Activated CD4-positive, alpha-beta T cell treated with anti-CD3 and anti-CD28 coated beads for 4 hours (primary cell): ENCODE measurements at regions not wholly inside any gene's neighbourhood (a gene's known extent, or its start where the extent isn't known, plus 50 kb on each side); places are given as distances from the start of the nearest gene placed in this dataset.

Source experiments
- DNase-seq, 2 donors: peaks; one replicate each; pipeline ENCODE4 v3.0.0-alpha.2; 2020

DNA sequence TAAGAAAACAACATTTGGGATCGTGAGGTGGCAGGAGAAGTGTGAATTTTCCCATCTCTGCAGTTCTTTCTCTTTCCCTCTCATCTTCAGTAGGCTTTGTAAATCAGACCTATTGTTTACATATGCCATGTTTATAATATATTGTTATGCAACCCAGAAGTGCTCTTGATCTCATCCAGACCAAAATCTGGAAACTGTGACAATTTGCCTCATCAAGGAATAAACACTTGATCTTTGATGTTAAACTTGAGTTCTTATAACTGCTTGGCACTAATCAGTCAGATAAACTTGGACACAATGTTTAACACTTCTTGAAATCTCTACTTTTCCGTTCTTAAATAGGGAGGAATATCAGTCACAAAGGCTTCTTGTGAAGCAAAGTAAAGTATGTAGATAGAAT lies 384.7 kb downstream of the DMRT2 start:
- DNase-seq, result no peak

DNA sequence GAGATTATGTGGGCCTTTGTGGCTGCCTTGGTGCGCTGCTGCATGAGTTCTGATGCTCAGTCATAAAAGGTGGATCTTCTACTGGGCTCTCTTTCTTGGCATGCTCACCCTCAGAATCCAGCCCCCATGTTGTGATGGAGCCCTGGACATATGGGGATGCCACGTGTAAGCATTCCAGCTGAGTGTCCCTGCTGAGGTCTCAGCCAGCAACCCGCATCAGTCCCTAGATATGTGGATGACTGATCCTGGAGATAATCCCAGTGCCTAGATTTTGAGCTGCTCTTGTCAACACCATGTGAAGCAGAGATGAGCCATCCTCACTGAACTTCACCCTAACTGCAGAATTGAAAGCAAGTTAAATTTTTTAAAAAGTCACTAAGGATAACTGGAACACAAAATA lies 390.1 kb downstream of the DMRT2 start:
- DNase-seq, result no peak

DNA sequence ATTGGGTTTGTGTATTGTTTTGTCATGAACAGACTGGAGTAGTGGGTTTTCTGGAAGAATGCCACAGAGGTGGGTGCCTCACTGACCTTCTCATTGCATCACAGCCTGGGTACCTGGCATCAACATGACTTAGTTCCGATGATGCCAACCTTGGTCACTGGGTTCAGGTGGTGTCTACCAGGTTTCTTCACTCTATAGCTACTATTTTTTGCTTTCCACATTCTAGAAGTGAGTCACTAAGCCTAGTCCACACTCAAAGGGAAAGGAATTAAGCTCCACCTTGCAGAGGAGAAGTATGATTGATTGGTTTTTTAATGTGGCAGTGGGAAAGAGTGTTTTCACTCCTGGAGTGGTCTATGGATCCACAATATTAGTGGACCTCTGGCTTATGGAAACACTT lies 391.9 kb downstream of the DMRT2 start:
- no peak for DNase-seq

DNA sequence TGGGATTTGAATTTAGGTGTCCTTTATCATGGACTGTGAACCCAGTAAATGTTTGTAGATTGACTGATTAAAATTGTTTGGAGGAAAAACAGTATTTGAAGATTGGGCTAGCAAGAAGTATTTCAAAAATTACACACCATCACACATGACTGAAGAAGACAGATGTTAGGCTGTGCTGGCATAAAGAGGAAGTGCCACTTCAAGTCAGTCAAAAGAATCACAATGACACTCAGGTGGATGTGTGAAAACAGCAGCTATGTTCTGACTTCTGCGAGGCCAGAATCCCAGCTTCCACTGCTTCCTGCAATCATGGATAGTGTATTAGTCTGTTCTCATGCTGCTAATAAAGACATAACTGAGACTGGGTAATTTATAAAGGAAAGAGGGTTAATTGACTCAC lies 393.3 kb downstream of the DMRT2 start:
- no peak for DNase-seq

DNA sequence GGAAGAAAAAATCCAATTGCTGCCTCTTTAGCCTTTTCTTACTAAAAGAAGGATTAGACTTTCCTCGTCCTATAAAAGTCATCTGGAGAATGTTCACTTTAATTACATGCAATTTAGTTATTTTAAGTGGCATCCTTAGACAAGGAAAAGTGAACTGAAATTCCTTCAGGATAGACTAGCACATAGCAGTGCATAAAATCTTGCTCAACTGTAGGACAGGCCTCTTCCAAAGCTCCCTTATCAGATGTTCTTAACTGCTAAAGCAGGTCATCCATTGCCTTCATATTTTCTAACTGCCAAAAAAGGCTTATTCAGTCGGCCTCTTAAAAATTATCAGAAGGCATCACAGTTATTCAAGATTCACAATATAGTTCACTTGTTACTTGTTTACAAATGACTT lies 396.5 kb downstream of the DMRT2 start:
- no peak for DNase-seq

DNA sequence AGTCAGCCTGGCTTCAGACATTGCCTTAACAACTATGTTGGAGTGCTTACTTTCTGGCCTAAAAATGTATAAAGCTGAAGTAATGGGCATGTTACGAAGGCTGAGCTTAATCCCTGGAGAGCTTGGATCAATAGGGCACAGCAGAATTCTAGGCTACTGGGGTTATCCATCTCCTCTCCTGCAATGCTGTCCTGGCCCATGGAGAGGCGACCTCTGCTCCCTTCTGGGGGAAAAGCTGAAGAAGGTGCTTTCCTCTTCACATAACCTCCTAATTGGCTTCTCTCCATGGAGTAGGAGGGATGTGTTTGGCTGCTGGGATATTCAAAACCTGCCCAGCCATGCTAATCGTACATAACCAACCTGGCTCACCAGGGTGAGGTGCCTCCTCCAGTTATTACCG lies 403.5 kb downstream of the DMRT2 start:
- no peak for DNase-seq

DNA sequence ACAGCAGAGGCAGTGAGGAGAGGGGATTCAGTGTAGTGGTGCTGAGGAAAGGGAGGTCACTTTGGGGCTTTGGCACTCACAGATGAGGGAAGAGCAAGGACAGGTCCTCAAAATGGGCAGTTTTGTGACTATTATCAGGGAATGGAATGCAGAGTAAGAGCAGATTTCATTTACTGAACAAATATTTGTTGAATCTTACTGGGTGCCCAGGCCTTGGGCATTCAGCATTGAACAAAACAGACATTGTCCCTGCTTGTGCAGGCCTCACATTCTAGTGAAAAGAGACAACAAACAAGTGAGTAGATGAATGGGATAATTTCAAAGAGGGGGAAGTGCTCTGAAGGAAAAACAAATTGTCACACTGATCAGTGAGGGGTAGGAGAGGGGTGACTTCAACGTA lies 404.1 kb downstream of the DMRT2 start:
- DNase-seq, result no peak

DNA sequence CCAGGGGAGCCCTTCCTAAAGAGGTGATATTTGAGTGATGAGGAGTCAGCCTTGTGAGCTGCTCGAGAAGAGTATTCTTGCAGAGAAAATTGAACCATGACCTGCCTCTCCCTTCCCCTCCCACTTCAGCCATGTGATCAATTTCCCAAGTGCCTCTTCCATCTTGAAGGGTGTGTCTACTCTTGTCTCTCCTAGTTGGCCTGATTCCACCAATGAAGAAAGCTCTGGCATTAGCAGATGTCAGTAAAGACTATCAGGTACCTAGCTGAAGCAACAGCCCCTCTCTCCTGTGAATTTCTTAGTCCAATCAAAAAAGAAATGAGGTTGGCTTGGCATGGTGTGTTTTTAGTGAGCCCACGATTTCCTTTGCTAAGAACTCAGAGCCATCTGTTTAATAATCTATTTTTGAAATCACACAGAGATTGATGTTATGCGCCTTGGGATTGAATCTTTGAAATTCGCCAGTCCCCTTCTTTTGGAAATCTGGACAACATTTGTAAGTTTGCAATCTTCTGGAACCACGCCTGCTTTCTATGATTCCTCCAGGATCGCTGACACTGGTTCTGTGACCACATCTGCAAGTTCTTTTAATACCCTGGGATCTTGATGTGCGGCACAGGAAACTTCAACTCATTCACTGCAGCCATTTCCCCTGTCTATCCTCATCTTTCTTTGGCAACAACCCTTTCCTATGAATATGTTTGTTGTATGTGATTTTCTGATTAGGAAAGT lies 404.6 kb downstream of the DMRT2 start:
- no peak for DNase-seq

DNA sequence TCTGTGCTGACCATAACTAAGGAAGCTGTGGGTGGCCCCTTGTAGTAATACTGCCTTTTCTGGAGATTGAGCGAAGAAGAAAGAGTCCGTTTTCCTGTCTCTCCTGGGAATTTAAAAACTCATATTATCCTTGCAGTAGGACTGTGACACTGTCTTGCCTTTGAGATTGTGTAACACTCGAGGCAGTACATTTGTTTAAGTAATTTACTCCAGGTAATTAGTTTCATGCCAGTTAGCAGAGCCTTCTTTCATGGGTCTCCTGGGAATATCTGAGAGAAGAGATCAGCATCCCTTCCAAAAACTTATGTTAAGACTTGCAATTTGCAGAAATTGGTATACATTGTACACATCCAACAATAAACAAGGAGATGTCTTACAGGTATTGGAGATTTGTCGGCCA lies 405.6 kb downstream of the DMRT2 start:
- no peak for DNase-seq

DNA sequence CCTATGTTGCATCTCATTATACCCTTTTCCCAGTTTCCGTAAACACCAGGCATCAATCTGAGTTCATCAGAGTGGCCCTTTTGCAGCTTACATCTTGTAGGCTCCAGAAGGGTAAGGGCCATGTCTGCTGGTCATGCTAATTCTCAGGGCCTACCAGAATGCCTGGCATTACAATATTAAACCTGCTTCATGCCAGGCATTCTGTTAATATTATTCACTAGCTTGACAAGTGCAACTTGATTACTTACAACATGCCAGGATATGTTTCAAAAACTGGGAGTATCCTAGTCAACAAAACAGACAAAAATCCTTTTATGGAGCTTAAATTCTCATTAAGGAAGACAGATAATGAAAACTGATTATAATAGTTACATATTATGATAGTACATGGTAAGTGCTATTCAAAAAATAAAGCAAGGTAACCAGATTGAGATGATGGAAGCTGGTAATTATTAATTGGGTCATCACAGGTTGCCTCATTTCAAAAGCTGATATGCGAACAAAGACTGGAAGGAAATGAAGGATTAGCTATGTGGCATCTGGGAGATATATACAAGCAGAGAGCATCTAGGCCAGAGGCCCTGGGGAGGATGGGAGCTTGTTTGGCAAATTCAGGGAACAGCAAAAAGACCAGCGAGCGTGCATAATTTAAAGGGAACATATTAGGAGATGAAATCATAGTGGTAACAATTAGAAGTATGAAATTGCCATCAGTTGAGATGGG lies 406.3 kb downstream of the DMRT2 start:
- no peak for DNase-seq

DNA sequence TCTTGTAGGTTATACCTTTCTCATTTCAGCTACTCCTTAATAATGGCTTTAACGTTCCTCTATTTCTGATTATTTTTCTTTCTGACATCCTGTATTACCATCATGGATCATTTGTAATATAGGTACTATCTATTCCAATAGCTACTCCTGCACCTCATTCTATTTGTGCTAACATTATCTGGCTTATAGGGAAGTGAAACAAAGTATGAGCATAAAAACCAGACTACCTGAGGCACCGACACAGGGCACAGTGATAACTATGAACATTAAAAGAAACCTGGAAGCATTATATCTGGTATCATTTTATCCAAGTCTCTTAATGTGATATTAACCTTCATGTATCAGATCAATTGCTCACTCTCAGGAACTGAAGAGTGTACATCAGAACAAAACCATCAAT lies 407.3 kb downstream of the DMRT2 start:
- no peak for DNase-seq

DNA sequence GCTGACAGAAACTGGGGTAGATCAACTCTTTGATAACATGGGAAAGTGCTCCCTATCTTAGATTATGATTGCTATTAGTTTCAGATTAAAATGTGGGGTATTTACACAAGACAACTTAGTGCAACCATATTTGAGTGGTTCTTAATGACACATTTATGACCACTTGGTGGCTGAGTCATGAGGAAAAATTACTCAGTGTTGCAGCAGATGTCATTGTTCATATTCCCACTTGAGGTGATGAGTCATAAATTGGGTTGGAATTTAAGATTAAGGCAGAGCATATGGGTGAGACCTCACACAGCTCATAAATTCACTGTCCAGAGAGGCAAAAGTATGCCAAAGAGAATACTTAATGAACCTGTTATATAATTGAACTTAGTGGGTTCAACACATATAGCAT lies 408.3 kb downstream of the DMRT2 start:
- DNase-seq, result no peak

DNA sequence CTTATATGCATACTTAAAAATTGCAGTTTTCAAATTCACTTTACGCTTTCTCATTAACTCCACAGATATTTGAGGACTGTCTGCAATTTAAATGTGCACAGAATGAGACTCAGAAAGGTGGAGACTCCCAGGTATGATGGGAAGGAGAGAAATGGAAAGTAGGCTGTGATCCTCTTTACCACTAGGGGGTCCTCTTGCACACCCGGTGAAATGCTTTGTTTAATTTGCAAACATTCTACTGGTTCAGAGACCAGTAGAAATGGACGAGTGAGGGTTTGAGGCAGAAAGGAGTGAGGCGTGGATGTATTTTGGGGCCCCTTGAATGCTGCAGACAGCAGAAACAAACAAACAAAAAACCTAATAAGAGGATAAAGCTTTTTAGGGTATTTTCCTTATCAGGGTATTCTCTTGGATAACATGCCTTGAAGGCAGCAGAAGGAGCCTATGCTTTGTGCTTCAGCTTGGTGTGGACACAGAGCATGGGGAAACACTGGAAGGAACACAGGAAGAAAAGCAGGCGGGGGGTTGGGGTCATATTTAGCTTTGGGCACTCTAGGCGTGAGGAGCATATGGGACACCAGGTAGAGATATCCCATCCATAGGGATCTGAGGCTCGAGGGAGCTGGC lies 410.1 kb downstream of the DMRT2 start:
- DNase-seq, result no peak

DNA sequence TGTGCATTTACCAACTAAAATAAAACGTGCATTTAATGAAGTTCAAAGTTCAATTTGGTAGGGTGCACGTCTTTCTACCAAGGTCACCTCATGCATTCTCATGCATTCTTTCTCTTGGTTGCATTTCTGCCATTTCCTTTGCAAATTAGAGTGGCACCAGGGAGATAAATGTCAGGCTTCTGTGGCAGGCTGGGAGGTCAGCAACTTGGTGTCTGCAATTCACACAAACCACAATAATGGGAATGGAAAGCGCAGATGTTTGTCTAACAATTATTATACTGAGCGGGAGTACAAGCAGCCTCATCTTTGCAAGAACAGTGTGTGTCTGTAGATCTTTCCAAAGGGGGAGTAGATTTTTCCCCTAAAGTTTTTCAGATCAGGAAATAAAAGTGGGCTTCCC lies 411.7 kb downstream of the DMRT2 start:
- no peak for DNase-seq

DNA sequence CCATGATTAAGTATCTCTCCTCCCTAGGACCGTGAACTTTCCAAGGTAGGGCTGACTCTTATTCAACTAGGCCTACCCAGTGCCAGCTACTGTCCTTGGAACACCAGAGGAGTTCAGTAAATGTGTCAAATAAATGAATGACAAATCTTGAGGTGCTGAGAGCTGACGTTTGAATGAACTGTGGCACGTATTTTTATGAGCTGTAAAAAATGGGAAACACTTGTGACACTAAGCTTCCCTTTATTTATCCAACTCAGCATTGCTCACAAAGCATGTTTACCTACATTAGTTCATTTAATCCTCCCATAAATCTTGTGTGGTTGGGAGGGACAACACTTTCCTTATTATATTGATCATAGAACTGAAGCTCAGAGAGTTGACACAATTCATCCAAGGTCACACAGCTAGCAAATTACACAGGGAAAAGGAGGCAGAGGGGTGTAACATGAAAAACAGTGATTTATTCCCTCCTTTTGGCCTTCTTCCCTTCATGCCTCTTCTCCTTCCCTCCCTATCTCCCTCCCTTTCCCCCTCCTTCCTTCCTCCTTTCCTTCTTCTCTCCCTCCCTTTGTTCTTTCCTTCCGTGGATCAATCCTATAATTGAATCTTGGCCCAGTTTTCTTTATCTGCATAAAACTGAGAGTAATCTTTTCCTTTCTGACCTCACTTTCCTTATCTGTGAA lies 412.6 kb downstream of the DMRT2 start:
- DNase-seq, result no peak

DNA sequence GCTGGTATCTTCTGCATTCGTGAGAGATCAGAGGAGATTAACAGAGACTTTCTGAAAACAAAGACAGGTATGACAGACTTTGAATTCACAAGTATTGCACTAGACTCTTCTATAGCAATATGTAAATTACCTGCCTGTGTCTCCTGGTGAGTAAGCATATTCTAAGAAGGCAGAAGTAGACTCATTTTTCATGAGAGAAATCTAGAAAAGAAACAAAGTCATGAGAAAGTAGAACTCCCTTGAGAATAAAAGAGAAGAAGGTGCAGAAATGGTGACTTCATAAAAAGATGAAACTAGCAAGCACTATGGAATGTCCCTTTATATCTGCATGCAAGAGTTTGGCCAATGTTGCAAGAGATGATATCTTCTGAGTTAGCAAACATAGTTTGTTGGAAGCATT lies 419.8 kb downstream of the DMRT2 start:
- DNase-seq, result no peak

DNA sequence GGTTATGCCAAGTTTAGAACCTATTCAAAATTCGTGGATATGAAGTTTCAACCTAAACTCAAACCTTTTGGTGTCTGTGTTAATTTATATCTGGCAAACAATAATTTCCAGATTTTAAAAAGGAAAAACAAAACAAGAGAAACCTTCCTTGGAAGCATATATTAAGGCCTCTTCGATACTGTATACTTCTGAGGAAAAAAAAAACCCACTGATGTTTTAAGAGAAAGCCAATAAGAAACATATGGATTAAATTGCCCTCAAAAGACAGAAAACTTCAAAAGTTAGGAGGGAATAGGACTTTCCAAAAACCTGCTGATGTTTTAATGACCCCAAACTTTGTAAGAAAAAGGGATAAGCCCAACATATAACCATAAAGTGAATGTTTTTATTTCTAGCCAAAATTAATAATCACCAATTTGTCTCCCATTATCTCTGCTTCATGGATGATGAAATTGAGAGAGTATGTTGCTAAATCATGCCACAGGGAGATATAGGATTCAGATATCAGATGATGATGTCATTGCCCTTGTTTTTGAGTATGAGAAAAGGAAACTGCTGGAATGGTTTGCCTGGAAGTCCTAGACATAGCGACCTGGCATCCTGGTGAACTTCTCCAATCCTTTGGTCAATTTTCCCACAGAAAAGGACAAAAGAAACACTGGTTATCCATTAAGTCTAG lies 423.9 kb downstream of the DMRT2 start:
- no peak for DNase-seq

DNA sequence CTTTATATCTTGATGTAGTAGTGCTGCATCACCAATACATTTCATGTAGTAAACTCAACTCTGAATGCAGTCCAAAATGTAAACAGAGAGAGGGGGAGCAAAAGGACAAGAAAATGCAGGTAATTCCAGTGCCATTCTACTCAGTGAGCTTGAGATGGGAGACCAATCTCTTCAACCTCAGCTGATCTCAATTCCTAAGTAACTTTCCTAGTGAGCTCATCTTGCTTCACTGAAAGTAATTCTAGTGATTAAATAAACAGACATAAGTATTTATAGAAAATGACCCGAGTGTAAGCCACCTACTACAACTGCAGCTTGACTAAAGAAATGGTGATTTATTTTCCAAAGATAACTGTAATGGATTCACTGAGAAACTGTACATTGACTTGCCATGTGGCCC lies 424.5 kb downstream of the DMRT2 start:
- no peak for DNase-seq

DNA sequence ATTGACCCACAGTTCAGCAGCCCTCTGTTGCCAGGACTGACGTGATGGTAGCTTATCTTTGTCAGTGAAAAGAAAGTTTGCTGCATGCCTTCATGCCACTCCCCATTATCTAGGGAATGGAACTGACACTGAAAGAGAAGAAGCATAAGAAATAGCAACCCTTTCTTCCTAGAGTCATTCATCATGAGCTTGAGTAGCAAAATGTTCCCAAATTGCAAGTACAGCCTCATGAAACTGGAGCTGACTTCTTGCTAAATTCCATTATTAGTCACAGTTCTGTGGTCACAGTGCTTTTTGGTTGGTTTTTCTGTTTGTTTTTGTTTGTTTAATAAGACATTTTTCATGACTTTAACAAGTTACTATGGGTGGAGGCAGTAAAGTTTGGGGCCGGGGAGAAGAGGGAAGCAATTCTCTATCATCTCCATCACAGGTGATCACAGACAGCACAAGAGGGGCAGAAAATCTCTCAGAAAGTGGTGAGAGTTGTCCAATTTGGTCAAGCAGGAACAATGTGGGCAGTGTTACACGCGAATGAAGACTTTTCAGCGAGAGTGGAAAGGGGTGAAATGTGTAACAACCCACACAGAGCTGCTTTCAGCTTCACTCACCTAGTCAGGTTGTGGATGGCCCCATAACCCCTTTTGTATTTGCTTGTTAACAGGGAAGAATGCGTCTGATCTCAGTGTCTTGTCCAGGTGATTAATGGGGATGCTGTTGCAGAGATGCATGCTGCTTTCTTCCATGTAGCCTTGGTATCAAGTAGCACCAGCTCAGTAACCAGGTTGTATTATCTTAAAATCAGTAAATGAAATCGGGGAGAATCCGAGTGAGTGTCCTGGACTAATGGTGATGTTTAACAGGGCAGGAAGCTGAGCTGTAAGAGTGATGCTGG lies 440.4 kb downstream of the DMRT2 start:
- DNase-seq, result no peak

DNA sequence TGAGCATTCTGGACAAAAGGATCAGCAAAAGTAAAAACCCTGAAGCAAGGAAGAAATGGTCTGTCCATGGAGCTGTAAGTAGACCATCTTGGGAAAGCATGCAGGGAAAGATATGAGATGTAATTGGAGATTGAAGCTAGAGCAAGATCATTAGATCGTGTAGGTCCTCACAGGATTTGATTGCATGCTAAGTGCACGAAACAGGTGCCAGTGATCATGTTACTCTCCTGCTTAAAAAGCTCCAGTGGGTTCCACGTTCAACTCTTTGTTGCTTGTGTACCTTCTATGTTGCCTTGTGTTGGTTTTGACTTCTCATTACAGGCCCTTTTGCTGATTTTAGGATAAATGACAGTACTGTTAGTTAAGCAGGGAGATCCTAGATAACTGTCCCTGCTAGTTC lies 442.0 kb downstream of the DMRT2 start:
- DNase-seq, result no peak

DNA sequence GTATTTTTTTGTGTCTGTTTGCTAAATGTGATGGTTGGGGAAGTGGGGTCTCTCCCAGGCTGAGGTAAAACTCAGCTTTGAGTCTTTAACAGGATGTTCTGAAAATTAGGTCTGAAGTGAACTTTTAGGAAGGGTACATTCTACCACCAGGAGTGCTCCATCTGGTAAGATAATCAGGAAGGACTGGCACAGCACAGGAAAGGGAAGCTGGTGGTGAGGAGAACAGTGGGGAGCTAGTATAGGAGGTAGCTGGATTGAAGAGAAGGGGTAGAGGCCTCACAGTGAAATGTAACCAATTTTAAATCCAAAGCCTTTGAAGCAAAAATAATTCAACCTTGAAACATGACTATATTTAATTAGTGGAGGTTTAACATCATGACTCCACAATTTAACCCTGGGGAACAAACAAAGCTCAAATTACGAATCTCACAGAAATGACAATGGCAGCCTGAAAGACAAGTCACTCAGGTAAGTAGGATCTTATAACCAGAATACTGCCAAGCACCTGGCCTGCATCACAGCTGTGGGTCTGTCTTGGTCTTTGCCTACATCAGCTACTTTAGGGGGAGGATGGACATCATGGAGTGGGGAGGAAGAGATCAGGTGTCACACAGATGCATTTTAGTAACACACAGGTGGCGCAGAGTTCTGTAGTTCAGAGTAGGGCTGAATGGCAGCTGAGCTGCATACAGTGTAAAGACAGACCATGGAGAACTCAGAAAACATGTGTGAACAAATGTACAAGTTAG lies 445.3 kb downstream of the DMRT2 start:
- DNase-seq, result no peak
